Left lung (tissue), 4 donors: ENCODE measurements at regions not wholly inside any gene's neighbourhood (a gene's known extent, or its start where the extent isn't known, plus 50 kb on each side); places are given as distances from the start of the nearest gene placed in this dataset.

Source experiments
- ATAC-seq: fragments of 200-7000 bp; cut with Tn5 transposase; one replicate; pipeline ENCODE4 v1.9.1; 2020; ENCODE audit warnings: moderate library complexity
- DNase-seq, 4 donors: peaks; one replicate each; pipeline ENCODE4 v3.0.0-alpha.2; 2013 to 2020
- H3K27ac ChIP-seq, 2 donors: fragments of 200-600 bp; sonication (generic) in 1 of 2; one replicate each; pipeline versions ENCODE4 v1.5.0 to v1.8.0; 2020 to 2021
- H3K27me3 ChIP-seq, 2 donors: fragments of 200-600 bp; sonication (generic) in 1 of 2; one replicate each; pipeline versions ENCODE4 v1.5.0 to v1.8.0; 2020 to 2021
- H3K36me3 ChIP-seq, 2 donors: fragments of 200-600 bp; sonication (generic) in 1 of 2; one replicate each; pipeline versions ENCODE4 v1.5.0 to v1.8.0; 2020 to 2021
- H3K4me1 ChIP-seq, 2 donors: fragments of 200-600 bp; one replicate each; pipeline ENCODE4 v1.8.0; 2021
- H3K4me3 ChIP-seq, 2 donors: fragments of 200-600 bp; sonication (generic) in 1 of 2; one replicate each; pipeline versions ENCODE4 v1.5.0 to v1.8.0; 2020 to 2021; ENCODE audit warnings: mild to moderate bottlenecking in 1 of 2
- H3K9me3 ChIP-seq, 2 donors: fragments of 200-600 bp; sonication (generic) in 1 of 2; one replicate each; pipeline versions ENCODE4 v1.5.0 to v1.8.0; 2020 to 2021
- CTCF ChIP-seq, 2 donors: fragments of 200-600 bp; sonication (generic) in 1 of 2; IDR thresholded peaks; one replicate each; pipeline versions ENCODE4 v1.5.0 to v1.8.0; 2021; ENCODE audit warnings: antibody characterized with exemption in 2 of 2
- intact Hi-C, 2 donors: fragments of 100-400 bp; cut with DNase I; formaldehyde crosslinking; loops; one replicate each; pipeline versions ENCODE4 v1.11.2 to v1.14.2; 2022
- donor health status: DM: no; HTN: yes; CAD: no.
- donor health status: DM: no; HTN: no; CAD: no.

- no peak overlapping the region for H3K27ac ChIP-seq
- no peaks in the 10 kb centered on the region for H3K9me3 ChIP-seq
- no peak overlapping the region for H3K4me3 ChIP-seq
- H3K27me3 ChIP-seq = no peaks in the 10 kb centered on the region
- DNase-seq = no peak
- no peak for TF ChIP-seq CTCF (IDR thresholded peaks at IDR 0.05)
- intact Hi-C loops = no loop called here
- no peaks in the 10 kb centered on the region for H3K4me1 ChIP-seq
- H3K36me3 ChIP-seq = no peaks in the 10 kb centered on the region
- no peak for ATAC-seq
These were observed 675.7 kb upstream of the FTMT start for GRCh38 chr5:121175986-121176385.

- H3K36me3 ChIP-seq = no peaks in the 10 kb centered on the region
- H3K9me3 ChIP-seq = no peaks in the 10 kb centered on the region
- ATAC-seq (no peak), DNase-seq (no peak)
- H3K27me3 ChIP-seq = no peaks in the 10 kb centered on the region
- intact Hi-C loops = no loop called here
- no peak for TF ChIP-seq CTCF (IDR thresholded peaks at IDR 0.05)
- H3K4me3 ChIP-seq = no peak overlapping the region
- H3K4me1 ChIP-seq = no peaks in the 10 kb centered on the region
- no peak overlapping the region for H3K27ac ChIP-seq
These were observed 668.7 kb upstream of the FTMT start for GRCh38 chr5:121182788-121183490.

GRCh38 chr5:121188849-121189248 is 662.8 kb upstream of the FTMT start:
- H3K4me3 ChIP-seq = no peak overlapping the region
- H3K27ac ChIP-seq = no peak overlapping the region
- no peaks in the 10 kb centered on the region for H3K27me3 ChIP-seq
- TF ChIP-seq CTCF (IDR thresholded peaks at IDR 0.05) = no peak
- no peak for ATAC-seq
- intact Hi-C loops = no loop called here
- no peak for DNase-seq
- H3K9me3 ChIP-seq = no peaks in the 10 kb centered on the region
- no peaks in the 10 kb centered on the region for H3K36me3 ChIP-seq
- H3K4me1 ChIP-seq = no peaks in the 10 kb centered on the region

GRCh38 chr5:121189342-121190305 is 662.1 kb upstream of the FTMT start:
- TF ChIP-seq CTCF (IDR thresholded peaks at IDR 0.05) = no peak
- ATAC-seq (no peak), DNase-seq (peak in 2 of 4 donors; percentile 58 to 79)
- Histone ChIP-seq H3K9me3 (no peaks in the 10 kb centered on the region), H3K27me3 (no peaks in the 10 kb centered on the region), H3K4me3 (no peak overlapping the region), H3K27ac (no peak overlapping the region), H3K4me1 (no peaks in the 10 kb centered on the region), H3K36me3 (no peaks in the 10 kb centered on the region)
- intact Hi-C loops = no loop called here
